A673 (cell line): ENCODE measurements at regions not wholly inside any gene's neighbourhood (a gene's known extent, or its start where the extent isn't known, plus 50 kb on each side); places are given as distances from the start of the nearest gene placed in this dataset.
A peak's percentile ranks its signal among the peaks of the same experiment; 100 is the strongest.

Experiments
- BruUV-seq: library from RNA; stranded (reverse); fragments of 400-500 nt; replicated peaks from 2 replicates; lab custom pipeline; 2021; lab: Mats Ljungman, UMichigan
- CTCF ChIA-PET: fragments of 300-600 bp; sonication (Branson Sonifier 250); formaldehyde crosslinking; loops from one replicate; lab custom pipeline; 2022; ENCODE audit warnings: antibody characterized with exemption; lab: Charles Lee
- POLR2A ChIA-PET: fragments of 300-600 bp; sonication (Branson Sonifier 250); formaldehyde crosslinking; loops from one replicate; lab custom pipeline; 2022; ENCODE audit warnings: antibody characterized with exemption; ENCODE audit not compliant: low non-redundant PET; lab: Charles Lee
- DNase-seq: peaks from one replicate; pipeline ENCODE4 v3.0.0-alpha.2; 2015; ENCODE audit warnings: low spot score
- H3K27ac ChIP-seq: fragments of 200-600 bp; sonication (generic); 2 replicates; pipeline ENCODE4 v1.5.1; 2016; ENCODE audit warnings: mixed run types, low read depth, mild to moderate bottlenecking, mixed read lengths, antibody characterized with exemption, low read length; ENCODE audit not compliant: poor library complexity, severe bottlenecking
- H3K27me3 ChIP-seq: fragments of 200-600 bp; sonication (generic); replicated peaks from 2 replicates; pipeline ENCODE4 v1.6.1; 2017; ENCODE audit warnings: mixed run types, low read depth, mild to moderate bottlenecking, mixed read lengths, antibody characterized with exemption, low read length; ENCODE audit not compliant: insufficient read depth, poor library complexity
- H3K36me3 ChIP-seq: fragments of 200-600 bp; sonication (generic); 2 replicates; pipeline ENCODE4 v1.6.1; 2016; ENCODE audit warnings: mixed run types, mild to moderate bottlenecking, mixed read lengths, antibody characterized with exemption, low read length; ENCODE audit not compliant: insufficient read depth, poor library complexity, severe bottlenecking
- H3K4me1 ChIP-seq: fragments of 200-600 bp; sonication (generic); 2 replicates; pipeline ENCODE4 v1.6.1; 2017; ENCODE audit warnings: mixed run types, mild to moderate bottlenecking, mixed read lengths, antibody characterized with exemption, low read length; ENCODE audit not compliant: insufficient read depth, poor library complexity, severe bottlenecking
- H3K4me3 ChIP-seq: fragments of 200-600 bp; sonication (generic); 2 replicates; pipeline ENCODE4 v1.5.1; 2016; ENCODE audit warnings: low read depth, mixed run types, mild to moderate bottlenecking, mixed read lengths, low read length; ENCODE audit not compliant: poor library complexity, severe bottlenecking
- H3K9me3 ChIP-seq: fragments of 200-600 bp; sonication (generic); 2 replicates; pipeline ENCODE4 v1.6.1; 2016; ENCODE audit warnings: mixed run types, low read depth, mild to moderate bottlenecking, mixed read lengths, antibody characterized with exemption, low read length; ENCODE audit not compliant: poor library complexity, severe bottlenecking
- EZH2 ChIP-seq: fragments of 200-600 bp; sonication (generic); IDR thresholded peaks from 2 replicates; pipeline ENCODE4 v1.6.1; 2017; ENCODE audit warnings: borderline replicate concordance, low read depth, mild to moderate bottlenecking, mixed read lengths, antibody characterized with exemption, low read length; ENCODE audit not compliant: poor library complexity, severe bottlenecking
- intact Hi-C: fragments of 100-400 bp; cut with micrococcal nuclease; formaldehyde crosslinking; loops from one replicate; pipeline ENCODE4 v1.10.0; 2022; ENCODE audit not compliant: unreplicated experiment
- TF ChIP-seq, protein P1 (sequence below): fragments of 300-800, 200-600 bp; sonication (generic); conservative IDR thresholded peaks from 2 replicates; pipeline ENCODE4 v1.5.1; 2017; ENCODE audit warnings: low read depth, mild to moderate bottlenecking, antibody characterized with exemption, low read length, moderate library complexity, mixed read lengths

DNA sequence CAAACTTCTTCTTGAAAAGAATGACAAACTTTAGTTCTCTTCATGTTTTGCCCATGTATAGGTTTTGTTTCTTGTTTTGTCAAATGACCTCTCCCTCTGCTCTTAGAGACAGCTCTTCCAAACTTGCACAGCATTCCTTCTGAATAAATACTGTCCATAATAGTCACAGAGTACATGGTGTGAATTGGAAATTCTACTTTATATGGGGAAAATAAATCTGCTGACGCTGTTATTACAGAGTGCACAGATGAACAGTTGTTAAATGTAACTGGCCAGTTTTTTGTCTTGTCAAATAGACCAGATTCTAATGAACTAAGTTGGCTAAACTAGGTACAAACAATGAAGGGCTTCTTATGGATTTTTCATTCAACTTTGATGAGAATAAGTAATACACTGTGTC, 115.8 kb upstream of the DTNA start:
- ChIA-PET POLR2A (no interaction called here), CTCF (no interaction called here)
- H3K9me3 ChIP-seq: no peaks in the 10 kb centered on the region

DNA sequence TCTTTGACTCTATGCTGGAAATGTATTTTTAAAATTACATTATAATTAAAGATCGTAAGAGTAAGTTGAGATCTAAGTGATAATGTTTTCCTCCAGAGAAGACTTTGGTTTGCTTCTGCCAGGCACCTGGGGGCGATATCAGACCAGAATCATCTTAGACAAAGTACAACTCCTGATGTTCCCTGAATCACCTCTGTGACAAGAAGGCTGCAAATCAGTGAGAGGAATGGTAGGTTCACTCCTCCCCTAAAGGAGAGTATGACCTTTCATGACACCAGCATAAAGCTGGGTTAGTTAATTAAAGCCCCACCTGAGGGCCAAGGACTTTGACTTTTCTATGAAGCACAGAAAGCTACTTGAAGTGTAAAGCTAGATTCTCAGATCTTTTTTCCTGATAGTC, 114.4 kb upstream of the DTNA start:
- ChIA-PET CTCF (interaction anchor here (1.4 kb wide), 1 partner anchor 192 kb away, joined by 5 read pairs; no protein-coding TSS in a partner anchor), POLR2A (no interaction called here)
- Histone ChIP-seq H3K27ac (no peak overlapping the region), H3K9me3 (no peaks in the 10 kb centered on the region), H3K36me3 (no peaks in the 10 kb centered on the region), H3K27me3 (no peaks in the 10 kb centered on the region), H3K4me3 (no peak overlapping the region), H3K4me1 (no peaks in the 10 kb centered on the region)
- DNase-seq: peak; percentile 52
- TF ChIP-seq, protein P1, sequence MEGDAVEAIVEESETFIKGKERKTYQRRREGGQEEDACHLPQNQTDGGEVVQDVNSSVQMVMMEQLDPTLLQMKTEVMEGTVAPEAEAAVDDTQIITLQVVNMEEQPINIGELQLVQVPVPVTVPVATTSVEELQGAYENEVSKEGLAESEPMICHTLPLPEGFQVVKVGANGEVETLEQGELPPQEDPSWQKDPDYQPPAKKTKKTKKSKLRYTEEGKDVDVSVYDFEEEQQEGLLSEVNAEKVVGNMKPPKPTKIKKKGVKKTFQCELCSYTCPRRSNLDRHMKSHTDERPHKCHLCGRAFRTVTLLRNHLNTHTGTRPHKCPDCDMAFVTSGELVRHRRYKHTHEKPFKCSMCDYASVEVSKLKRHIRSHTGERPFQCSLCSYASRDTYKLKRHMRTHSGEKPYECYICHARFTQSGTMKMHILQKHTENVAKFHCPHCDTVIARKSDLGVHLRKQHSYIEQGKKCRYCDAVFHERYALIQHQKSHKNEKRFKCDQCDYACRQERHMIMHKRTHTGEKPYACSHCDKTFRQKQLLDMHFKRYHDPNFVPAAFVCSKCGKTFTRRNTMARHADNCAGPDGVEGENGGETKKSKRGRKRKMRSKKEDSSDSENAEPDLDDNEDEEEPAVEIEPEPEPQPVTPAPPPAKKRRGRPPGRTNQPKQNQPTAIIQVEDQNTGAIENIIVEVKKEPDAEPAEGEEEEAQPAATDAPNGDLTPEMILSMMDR: peak; percentile 62
- no peak for TF ChIP-seq EZH2
- no TSS peak for BruUV-seq
- intact Hi-C loops: loop anchor here (1.0 to 5.0 kb wide), 2 partner anchors 193 to 212 kb away; no protein-coding TSS in a partner anchor

More for the DNA sequence above, 115.8 kb upstream of the DTNA start:
- no TSS peak for BruUV-seq
- no peak overlapping the region for H3K27ac ChIP-seq
- H3K4me1 ChIP-seq: no peaks in the 10 kb centered on the region
- no peak for TF ChIP-seq EZH2
- TF ChIP-seq, protein P1: no peak
- no peak overlapping the region for H3K4me3 ChIP-seq
- DNase-seq: no peak
- H3K36me3 ChIP-seq: no peaks in the 10 kb centered on the region
- intact Hi-C loops: no loop called here
- no peaks in the 10 kb centered on the region for H3K27me3 ChIP-seq

DNA sequence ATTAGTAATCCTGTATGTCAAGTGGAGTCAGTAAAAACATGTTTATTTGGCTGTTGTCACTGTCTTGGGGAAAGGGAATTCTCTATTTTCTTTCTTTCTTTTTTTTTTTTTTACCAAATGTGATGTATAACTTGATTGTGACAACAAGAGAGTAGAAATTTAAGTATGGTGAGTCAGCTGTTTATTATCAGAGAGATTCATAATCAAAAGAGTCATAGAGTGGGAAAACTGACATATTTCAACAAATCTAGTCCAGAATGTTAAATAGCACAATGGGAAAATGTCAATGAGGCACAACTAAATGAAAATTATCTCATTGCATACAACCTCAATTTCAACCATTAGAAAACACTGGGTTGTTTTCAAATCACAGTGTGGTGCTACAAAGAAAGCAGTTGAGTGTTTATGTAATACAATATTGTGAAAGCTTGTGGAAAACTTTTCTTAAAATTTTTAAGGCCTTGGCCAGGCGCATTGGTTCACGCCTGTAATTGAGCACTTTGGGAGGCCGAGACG, 111.9 kb upstream of the DTNA start:
- intact Hi-C loops: loop anchor here (5.0 kb wide), 1 partner anchor 209 kb away; no protein-coding TSS in a partner anchor
- no peaks in the 10 kb centered on the region for H3K4me1 ChIP-seq
- ChIA-PET POLR2A (no interaction called here), CTCF (no interaction called here)
- TF ChIP-seq, protein P1: no peak
- TF ChIP-seq EZH2: no peak
- no peaks in the 10 kb centered on the region for H3K27me3 ChIP-seq
- no peaks in the 10 kb centered on the region for H3K9me3 ChIP-seq
- BruUV-seq: no TSS peak
- H3K36me3 ChIP-seq: no peaks in the 10 kb centered on the region
- H3K4me3 ChIP-seq: no peak overlapping the region
- DNase-seq: no peak
- H3K27ac ChIP-seq: no peak overlapping the region
